Ovary (tissue), 7 donors: ENCODE measurements at regions not wholly inside any gene's neighbourhood (a gene's known extent, or its start where the extent isn't known, plus 50 kb on each side); places are given as distances from the start of the nearest gene placed in this dataset.
"Not testable (repeated sequence)": the region's sequence is repeated elsewhere in the genome, so short reads cannot be mapped to it uniquely, and the experiment has no call there.

ENCODE experiments used
- DNase-seq, 5 donors: peaks; one replicate each; pipeline ENCODE4 v3.0.0-alpha.2; 2019 to 2020
- H3K27ac ChIP-seq, 2 donors: fragments of 200-600 bp; one replicate each; pipeline versions ENCODE4 v1.5.1 to v1.8.0; 2019 to 2022
- H3K27me3 ChIP-seq: fragments of 200-600 bp; one replicate; pipeline ENCODE4 v1.8.0; 2022
- H3K36me3 ChIP-seq: fragments of 200-600 bp; sonication (generic); one replicate; pipeline ENCODE4 v1.5.1; 2019
- H3K4me1 ChIP-seq: one replicate; pipeline ENCODE4 v1.8.1; 2013; ENCODE audit warnings: mild to moderate bottlenecking, moderate library complexity; ENCODE audit not compliant: insufficient read depth
- H3K4me3 ChIP-seq: fragments of 200-600 bp; sonication (generic); one replicate; pipeline ENCODE4 v1.5.1; 2017
- H3K9me3 ChIP-seq, 2 donors: fragments of 200-600 bp in 1 of 2; sonication (generic) in 1 of 2; one replicate each; pipeline versions ENCODE4 v1.5.1 to v1.8.1; 2013 to 2019; ENCODE audit warnings: mild to moderate bottlenecking in 1 of 2, moderate library complexity in 1 of 2
- EP300 ChIP-seq: sonication (generic); formaldehyde crosslinking; IDR thresholded peaks from one replicate; pipeline ENCODE4 v1.6.1; 2017; ENCODE audit warnings: antibody characterized with exemption
- POLR2A ChIP-seq: fragments of 450-650 bp; IDR thresholded peaks from one replicate; pipeline ENCODE4 v1.6.1; 2017; ENCODE audit warnings: antibody characterized with exemption, mild to moderate bottlenecking, moderate library complexity
- WGBS, 3 donors: extraction: QIAGEN DNeasy Blood & Tissue Kit in 1 of 3; methylation state at CpG; one replicate each; pipeline versions ENCODE4 v1.1.5 to v1.1.7; 2013 to 2017; 5-methylcytosine and 5-hydroxymethylcytosine counted together
- intact Hi-C, 4 donors: fragments of 100-400 bp; cut with DNase I; formaldehyde crosslinking; loops; one replicate each; pipeline versions ENCODE4 v1.11.0 to v1.15.1; 2022 to 2023
- TF ChIP-seq, protein P1 (sequence below), 3 donors: fragments of 450-650 bp in 2 of 3; fragments of 200-600 bp in 1 of 3; IDR thresholded peaks; one replicate each; pipeline versions ENCODE4 v1.5.1 to v1.8.0; 2016 to 2022; ENCODE audit warnings: antibody characterized with exemption in 3 of 3, mild to moderate bottlenecking in 1 of 3
- donor health status: DM: no; HTN: no; CAD: no; lungs with moderate emphysema.
- donor health status: DM: no; HTN: no; CAD: no.
- donor health status: Bipolar disorder and iron deficiency.
- donor health status: DM: no; HTN: no; CAD: no.
- donor health status: DM: yes; HTN: yes; CAD: no.

GRCh38 chr13:81568824-81569223 lies 1227.9 kb upstream of the SPRY2 start:
- Histone ChIP-seq H3K4me3 (no peak overlapping the region), H3K27ac (no peak overlapping the region), H3K36me3 (no peaks in the 10 kb centered on the region), H3K4me1 (no peaks in the 10 kb centered on the region), H3K9me3 (no peaks in the 10 kb centered on the region), H3K27me3 (no peaks in the 10 kb centered on the region)
- 22 to 45% (median 24%) methylated on average over 3 of the region's 3 CpGs for WGBS, 3 donors
- intact Hi-C loops, result no loop called here
- no peak for TF ChIP-seq EP300
- TF ChIP-seq, protein P1, sequence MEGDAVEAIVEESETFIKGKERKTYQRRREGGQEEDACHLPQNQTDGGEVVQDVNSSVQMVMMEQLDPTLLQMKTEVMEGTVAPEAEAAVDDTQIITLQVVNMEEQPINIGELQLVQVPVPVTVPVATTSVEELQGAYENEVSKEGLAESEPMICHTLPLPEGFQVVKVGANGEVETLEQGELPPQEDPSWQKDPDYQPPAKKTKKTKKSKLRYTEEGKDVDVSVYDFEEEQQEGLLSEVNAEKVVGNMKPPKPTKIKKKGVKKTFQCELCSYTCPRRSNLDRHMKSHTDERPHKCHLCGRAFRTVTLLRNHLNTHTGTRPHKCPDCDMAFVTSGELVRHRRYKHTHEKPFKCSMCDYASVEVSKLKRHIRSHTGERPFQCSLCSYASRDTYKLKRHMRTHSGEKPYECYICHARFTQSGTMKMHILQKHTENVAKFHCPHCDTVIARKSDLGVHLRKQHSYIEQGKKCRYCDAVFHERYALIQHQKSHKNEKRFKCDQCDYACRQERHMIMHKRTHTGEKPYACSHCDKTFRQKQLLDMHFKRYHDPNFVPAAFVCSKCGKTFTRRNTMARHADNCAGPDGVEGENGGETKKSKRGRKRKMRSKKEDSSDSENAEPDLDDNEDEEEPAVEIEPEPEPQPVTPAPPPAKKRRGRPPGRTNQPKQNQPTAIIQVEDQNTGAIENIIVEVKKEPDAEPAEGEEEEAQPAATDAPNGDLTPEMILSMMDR (IDR thresholded peaks at IDR 0.05), result no peak
- TF ChIP-seq POLR2A, result no peak
- DNase-seq, result no peak

GRCh38 chr13:81565849-81566248 lies 1224.9 kb upstream of the SPRY2 start:
- TF ChIP-seq EP300 (no peak), POLR2A (no peak)
- TF ChIP-seq, protein P1 (IDR thresholded peaks at IDR 0.05), result no peak

GRCh38 chr13:81563091-81563490 lies 1222.2 kb upstream of the SPRY2 start:
- no peaks in the 10 kb centered on the region for H3K27me3 ChIP-seq
- H3K27ac ChIP-seq, result no peak overlapping the region
- intact Hi-C loops, result no loop called here
- no peaks in the 10 kb centered on the region for H3K4me1 ChIP-seq
- no peak overlapping the region for H3K4me3 ChIP-seq
- H3K9me3 ChIP-seq, result no peaks in the 10 kb centered on the region
- DNase-seq, result no peak
- H3K36me3 ChIP-seq, result no peaks in the 10 kb centered on the region
- TF ChIP-seq, protein P1 (IDR thresholded peaks at IDR 0.05), result no peak
- TF ChIP-seq POLR2A (no peak), EP300 (no peak)

More at GRCh38 chr13:81565849-81566248, 1224.9 kb upstream of the SPRY2 start:
- no peak for DNase-seq
- Histone ChIP-seq H3K9me3 (no peaks in the 10 kb centered on the region), H3K36me3 (no peaks in the 10 kb centered on the region), H3K27ac (no peak overlapping the region), H3K4me3 (no peak overlapping the region), H3K4me1 (no peaks in the 10 kb centered on the region), H3K27me3 (no peaks in the 10 kb centered on the region)
- intact Hi-C loops, result no loop called here
- 36 to 39% (median 37%) methylated on average over 1 of the region's 1 CpG for WGBS, 3 donors

- Histone ChIP-seq H3K36me3 (no peaks in the 10 kb centered on the region), H3K27ac (no peak overlapping the region), H3K4me3 (no peak overlapping the region), H3K9me3 (no peaks in the 10 kb centered on the region), H3K4me1 (no peaks in the 10 kb centered on the region), H3K27me3 (no peaks in the 10 kb centered on the region)
- TF ChIP-seq POLR2A, result no peak
- no peak for TF ChIP-seq EP300
- TF ChIP-seq, protein P1 (IDR thresholded peaks at IDR 0.05), result no peak
- WGBS, 3 donors, result 66 to 73% (median 73%) methylated on average over 2 of the region's 2 CpGs
- DNase-seq, result no peak
- intact Hi-C loops, result no loop called here
Observed at GRCh38 chr13:81562598-81562997, 1221.7 kb upstream of the SPRY2 start.

DNA sequence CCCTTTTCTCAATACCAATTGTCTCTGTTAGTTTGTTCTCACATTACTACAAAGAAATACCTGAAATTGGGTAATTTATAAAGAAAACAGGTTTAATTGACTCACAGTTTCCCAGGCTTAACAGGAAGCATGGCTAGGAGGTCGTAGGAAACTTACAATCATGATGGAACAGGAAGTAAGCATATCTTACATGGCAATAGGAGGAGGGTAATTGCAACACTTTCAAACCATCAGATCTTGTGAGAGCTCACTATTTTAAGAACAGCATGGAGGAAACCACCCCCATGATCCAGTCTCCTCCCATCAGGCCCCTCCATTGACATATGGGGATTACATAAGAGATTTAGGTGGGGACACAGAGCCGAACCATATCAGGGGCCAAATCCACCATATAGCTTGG lies 1210.1 kb upstream of the SPRY2 start:
- Histone ChIP-seq H3K36me3 (no peaks in the 10 kb centered on the region), H3K9me3 (no peaks in the 10 kb centered on the region), H3K4me1 (no peaks in the 10 kb centered on the region), H3K4me3 (no peak overlapping the region), H3K27me3 (no peaks in the 10 kb centered on the region), H3K27ac (no peak overlapping the region)
- TF ChIP-seq, protein P1 (IDR thresholded peaks at IDR 0.05), result no peak
- no peak for TF ChIP-seq EP300
- no peak for TF ChIP-seq POLR2A
- DNase-seq, result no peak
- WGBS, 3 donors, result 67 to 75% (median 73%) methylated on average over 2 of the region's 2 CpGs
- intact Hi-C loops, result no loop called here

GRCh38 chr13:81546294-81546693 lies 1205.4 kb upstream of the SPRY2 start:
- H3K36me3 ChIP-seq, H3K9me3 ChIP-seq, H3K4me3 ChIP-seq, intact Hi-C loops, H3K27ac ChIP-seq, H3K27me3 ChIP-seq, H3K4me1 ChIP-seq, DNase-seq: not testable (repeated sequence)
- WGBS, 3 donors, result 74 to 89% (median 86%) methylated on average over 2 of the region's 2 CpGs
